CD4-positive, alpha-beta T cell (primary cell): ENCODE measurements at regions not wholly inside any gene's neighbourhood (a gene's known extent, or its start where the extent isn't known, plus 50 kb on each side); places are given as distances from the start of the nearest gene placed in this dataset.

Experiments used
- ATAC-seq: fragments of 200-7000 bp; cut with Tn5 transposase; one replicate; pipeline ENCODE4 v1.10.0; 2022; ENCODE audit warnings: mild to moderate bottlenecking; ENCODE audit not compliant: poor library complexity
- CTCF ChIA-PET: fragments of 350-600 bp; sonication (Branson Sonifier 250); formaldehyde crosslinking; loops from one replicate; lab custom pipeline; 2021; ENCODE audit warnings: antibody characterized with exemption, inconsistent platforms; lab: Charles Lee
- POLR2A ChIA-PET: fragments of 350-600 bp; sonication (Branson Sonifier 250); formaldehyde crosslinking; loops from one replicate; lab custom pipeline; 2021; ENCODE audit warnings: antibody characterized with exemption, inconsistent platforms; lab: Charles Lee
- DNase-seq, 14 experiments: peaks; one replicate each; pipeline ENCODE4 v3.0.0-alpha.2; 2013 to 2020; ENCODE audit warnings: mixed read lengths in 2 of 14
- H3K27ac ChIP-seq, 2 donors: one replicate each; pipeline versions ENCODE4 v1.5.1 to v1.7.0; 2013; ENCODE audit warnings: low read length in 2 of 2, low read depth in 1 of 2, mild to moderate bottlenecking in 1 of 2
- H3K27me3 ChIP-seq, 2 experiments: 1 replicate in 1 of 2; 2 replicates in 1 of 2; pipeline versions ENCODE4 v1.6.1 to v1.7.0; 2013; ENCODE audit warnings: low read length in 2 of 2, control low read depth in 1 of 2, mild to moderate bottlenecking in 1 of 2, moderate library complexity in 1 of 2; ENCODE audit not compliant: insufficient read depth in 2 of 2, control insufficient read depth in 1 of 2
- H3K36me3 ChIP-seq: one replicate; pipeline ENCODE4 v1.6.1; 2013; ENCODE audit warnings: low read length, control low read depth; ENCODE audit not compliant: insufficient read depth
- H3K4me1 ChIP-seq: one replicate; pipeline ENCODE4 v1.6.1; 2013; ENCODE audit warnings: low read length, control low read depth; ENCODE audit not compliant: insufficient read depth
- H3K4me3 ChIP-seq: one replicate; pipeline ENCODE4 v1.5.1; 2013; ENCODE audit warnings: mild to moderate bottlenecking, low read length, moderate library complexity
- H3K9me3 ChIP-seq, 2 experiments: 1 replicate in 1 of 2; 2 replicates in 1 of 2; pipeline versions ENCODE4 v1.6.1 to v1.7.0; 2013; ENCODE audit warnings: low read length in 2 of 2, mild to moderate bottlenecking in 2 of 2, control low read depth in 1 of 2, moderate library complexity in 1 of 2; ENCODE audit not compliant: control insufficient read depth in 1 of 2, insufficient read depth in 1 of 2
- H3K27ac Mint-ChIP-seq: one replicate; pipeline ENCODE4 v1.8.0; 2020; ENCODE audit warnings: mixed read lengths
- H3K27me3 Mint-ChIP-seq: one replicate; pipeline ENCODE4 v1.8.0; 2021; ENCODE audit warnings: mixed read lengths
- H3K36me3 Mint-ChIP-seq: one replicate; pipeline ENCODE4 v1.8.0; 2021; ENCODE audit warnings: low read depth, mixed read lengths
- H3K4me1 Mint-ChIP-seq: one replicate; pipeline ENCODE4 v1.8.0; 2021; ENCODE audit warnings: low read depth, mixed read lengths
- H3K4me3 Mint-ChIP-seq: one replicate; pipeline ENCODE4 v1.8.0; 2020; ENCODE audit warnings: mild to moderate bottlenecking, mixed read lengths
- H3K9me3 Mint-ChIP-seq: one replicate; pipeline ENCODE4 v1.8.0; 2020; ENCODE audit warnings: mixed read lengths
- intact Hi-C, 2 experiments: fragments of 100-400 bp; cut with DNase I in 1 of 2; cut with micrococcal nuclease in 1 of 2; formaldehyde crosslinking; loops; one replicate each; pipeline versions ENCODE4 v1.15.1 to v1.9.0; 2023 to 2025; cut with DNase I, micrococcal nuclease
- TF ChIP-seq, protein P1 (sequence below): fragments of 200-600 bp; IDR thresholded peaks from one replicate; pipeline ENCODE4 v1.8.0; 2022; ENCODE audit warnings: antibody characterized with exemption, mild to moderate bottlenecking

GRCh38 chr4:179124419-179124818 lies 1682.2 kb upstream of the AGA start:
- no peak overlapping the region for H3K27ac ChIP-seq
- Mint-ChIP-seq H3K27ac (no peak overlapping the region), H3K9me3 (peaks cover 11% of the 10 kb centered on the region), H3K36me3 (no peaks in the 10 kb centered on the region), H3K27me3 (no peaks in the 10 kb centered on the region), H3K4me1 (no peaks in the 10 kb centered on the region), H3K4me3 (no peak overlapping the region)
- TF ChIP-seq, protein P1, sequence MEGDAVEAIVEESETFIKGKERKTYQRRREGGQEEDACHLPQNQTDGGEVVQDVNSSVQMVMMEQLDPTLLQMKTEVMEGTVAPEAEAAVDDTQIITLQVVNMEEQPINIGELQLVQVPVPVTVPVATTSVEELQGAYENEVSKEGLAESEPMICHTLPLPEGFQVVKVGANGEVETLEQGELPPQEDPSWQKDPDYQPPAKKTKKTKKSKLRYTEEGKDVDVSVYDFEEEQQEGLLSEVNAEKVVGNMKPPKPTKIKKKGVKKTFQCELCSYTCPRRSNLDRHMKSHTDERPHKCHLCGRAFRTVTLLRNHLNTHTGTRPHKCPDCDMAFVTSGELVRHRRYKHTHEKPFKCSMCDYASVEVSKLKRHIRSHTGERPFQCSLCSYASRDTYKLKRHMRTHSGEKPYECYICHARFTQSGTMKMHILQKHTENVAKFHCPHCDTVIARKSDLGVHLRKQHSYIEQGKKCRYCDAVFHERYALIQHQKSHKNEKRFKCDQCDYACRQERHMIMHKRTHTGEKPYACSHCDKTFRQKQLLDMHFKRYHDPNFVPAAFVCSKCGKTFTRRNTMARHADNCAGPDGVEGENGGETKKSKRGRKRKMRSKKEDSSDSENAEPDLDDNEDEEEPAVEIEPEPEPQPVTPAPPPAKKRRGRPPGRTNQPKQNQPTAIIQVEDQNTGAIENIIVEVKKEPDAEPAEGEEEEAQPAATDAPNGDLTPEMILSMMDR, result no peak
- no peak for ATAC-seq
- H3K27me3 ChIP-seq, result no peaks in the 10 kb centered on the region
- peaks cover 0 to 10% of the 10 kb centered on the region in 2 experiments for H3K9me3 ChIP-seq
- H3K4me1 ChIP-seq, result no peaks in the 10 kb centered on the region
- no peak for DNase-seq
- ChIA-PET POLR2A (no interaction called here), CTCF (no interaction called here)
- no peak overlapping the region for H3K4me3 ChIP-seq
- intact Hi-C loops, result no loop called here
- no peaks in the 10 kb centered on the region for H3K36me3 ChIP-seq

DNA sequence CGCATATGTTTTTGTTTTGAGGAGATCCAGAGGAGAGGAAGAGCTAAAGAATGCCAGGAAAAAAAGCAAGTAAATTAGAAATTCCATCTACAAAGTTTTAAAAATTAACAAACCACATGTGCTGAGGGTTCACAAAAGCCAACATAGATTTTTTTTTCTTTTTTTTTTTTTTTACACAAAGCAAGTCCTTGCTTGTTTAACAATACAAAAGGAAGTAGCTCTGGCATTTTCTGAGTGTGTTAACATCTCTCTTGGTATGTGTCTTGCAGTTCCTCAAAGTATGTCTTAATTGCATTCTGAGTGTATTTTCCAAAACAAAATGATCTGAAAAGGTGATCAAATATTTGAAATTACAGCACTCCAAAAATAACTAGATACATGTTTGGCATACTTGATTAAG lies 1682.7 kb upstream of the AGA start:
- no peaks in the 10 kb centered on the region for H3K36me3 Mint-ChIP-seq
- no peaks in the 10 kb centered on the region for H3K27me3 Mint-ChIP-seq
- H3K27ac Mint-ChIP-seq, result no peak overlapping the region
- no peaks in the 10 kb centered on the region for H3K36me3 ChIP-seq
- H3K4me3 ChIP-seq, result no peak overlapping the region
- H3K9me3 ChIP-seq, result peaks cover 0 to 10% of the 10 kb centered on the region in 2 experiments
- ChIA-PET POLR2A (no interaction called here), CTCF (no interaction called here)
- H3K9me3 Mint-ChIP-seq, result peaks cover 11% of the 10 kb centered on the region
- intact Hi-C loops, result no loop called here
- no peaks in the 10 kb centered on the region for H3K27me3 ChIP-seq
- H3K4me1 Mint-ChIP-seq, result no peaks in the 10 kb centered on the region
- no peak for ATAC-seq
- TF ChIP-seq, protein P1, result no peak
- H3K4me3 Mint-ChIP-seq, result no peak overlapping the region
- no peaks in the 10 kb centered on the region for H3K4me1 ChIP-seq
- no peak overlapping the region for H3K27ac ChIP-seq
- DNase-seq, result no peak

DNA sequence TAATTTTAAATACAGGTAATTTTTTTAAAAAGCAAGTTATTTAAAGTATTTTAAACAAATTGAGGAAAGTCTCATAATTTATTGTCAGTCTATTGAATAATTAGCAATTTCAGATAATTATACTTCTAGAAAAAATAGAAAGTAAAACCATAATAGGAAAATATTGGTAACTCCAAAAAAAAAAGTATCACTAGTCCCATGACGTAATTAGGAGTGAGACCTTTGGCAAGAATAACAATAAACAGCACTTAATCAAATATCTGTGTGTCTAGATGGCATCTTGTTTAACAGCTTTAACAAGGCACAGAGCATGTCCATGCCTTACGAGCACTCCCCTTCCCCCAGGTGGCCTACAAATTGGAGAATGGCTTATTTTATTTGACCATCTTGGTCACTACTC lies 1683.6 kb upstream of the AGA start:
- ATAC-seq, result no peak
- ChIA-PET POLR2A (interaction anchor here (0.6 kb wide), 1 partner anchor 14 kb away, joined by 3 read pairs; no protein-coding TSS in a partner anchor), CTCF (no interaction called here)
- Histone ChIP-seq H3K9me3 (peaks cover 0 to 10% of the 10 kb centered on the region in 2 experiments), H3K36me3 (no peaks in the 10 kb centered on the region), H3K27me3 (no peaks in the 10 kb centered on the region), H3K4me3 (no peak overlapping the region), H3K27ac (no peak overlapping the region), H3K4me1 (no peaks in the 10 kb centered on the region)
- intact Hi-C loops, result no loop called here
- H3K4me1 Mint-ChIP-seq, result no peaks in the 10 kb centered on the region
- H3K9me3 Mint-ChIP-seq, result peaks cover 11% of the 10 kb centered on the region
- H3K36me3 Mint-ChIP-seq, result no peaks in the 10 kb centered on the region
- TF ChIP-seq, protein P1, result no peak
- no peaks in the 10 kb centered on the region for H3K27me3 Mint-ChIP-seq
- DNase-seq, result no peak
- no peak overlapping the region for H3K27ac Mint-ChIP-seq
- no peak overlapping the region for H3K4me3 Mint-ChIP-seq
